CD14-positive monocyte (primary cell): ENCODE measurements at regions not wholly inside any gene's neighbourhood (a gene's known extent, or its start where the extent isn't known, plus 50 kb on each side); places are given as distances from the start of the nearest gene placed in this dataset.
A peak's percentile ranks its signal among the peaks of the same experiment; 100 is the strongest.

Source experiments
- DNase-seq, 3 donors: peaks; one replicate each; pipeline ENCODE4 v3.0.0-alpha.2; 2011 to 2022
- H2AFZ ChIP-seq: 2 replicates; pipeline ENCODE4 v1.6.0; 2012; ENCODE audit warnings: mild to moderate bottlenecking, low read depth, low read length, inconsistent platforms; ENCODE audit not compliant: insufficient read depth, poor library complexity, severe bottlenecking
- H3K27ac ChIP-seq, 2 donors: 1 replicate in 1 of 2; 2 replicates in 1 of 2; pipeline ENCODE4 v1.5.1; 2012 to 2013; ENCODE audit warnings: low read length in 2 of 2, control low read depth in 1 of 2, inconsistent platforms in 1 of 2, low read depth in 1 of 2, mild to moderate bottlenecking in 1 of 2
- H3K27me3 ChIP-seq, 2 donors: one replicate each; pipeline versions ENCODE4 v1.6.0 to v1.6.1; 2011 to 2013; ENCODE audit warnings: low read length in 2 of 2; ENCODE audit not compliant: control insufficient read depth in 2 of 2, insufficient read depth in 2 of 2
- H3K36me3 ChIP-seq, 2 donors: replicated peaks in 1 of 2; 1 replicate in 1 of 2; 2 replicates in 1 of 2; pipeline versions ENCODE4 v1.5.1 to v1.6.1; 2012 to 2013; ENCODE audit warnings: low read length in 2 of 2, control low read depth in 1 of 2, inconsistent platforms in 1 of 2, mild to moderate bottlenecking in 1 of 2; ENCODE audit not compliant: insufficient read depth in 2 of 2, control insufficient read depth in 1 of 2
- H3K4me1 ChIP-seq, 2 donors: 1 replicate in 1 of 2; 2 replicates in 1 of 2; pipeline versions ENCODE4 v1.5.1 to v1.6.1; 2012 to 2013; ENCODE audit warnings: low read length in 2 of 2, control low read depth in 1 of 2, inconsistent platforms in 1 of 2, mild to moderate bottlenecking in 1 of 2, moderate library complexity in 1 of 2; ENCODE audit not compliant: insufficient read depth in 2 of 2, control insufficient read depth in 1 of 2
- H3K4me2 ChIP-seq: replicated peaks from 2 replicates; pipeline ENCODE3; 2012; ENCODE audit warnings: low read length, moderate library complexity, mild to moderate bottlenecking; ENCODE audit not compliant: poor library complexity, severe bottlenecking; ENCODE audit errors: extremely low read depth
- H3K4me3 ChIP-seq, 3 experiments: fragments of 200-600 bp in 1 of 3; sonication (generic) in 1 of 3; replicated peaks in 1 of 3; 1 replicate in 2 of 3; 2 replicates in 1 of 3; pipeline ENCODE4 v1.5.1; 2011 to 2013; ENCODE audit warnings: low read length in 3 of 3, mild to moderate bottlenecking in 3 of 3, control low read depth in 2 of 3, low read depth in 2 of 3, inconsistent platforms in 1 of 3, moderate library complexity in 1 of 3
- H3K79me2 ChIP-seq: 2 replicates; pipeline ENCODE4 v1.6.0; 2012; ENCODE audit warnings: mild to moderate bottlenecking, control low read depth, inconsistent platforms, low read length, moderate library complexity; ENCODE audit not compliant: insufficient read depth
- H3K9ac ChIP-seq: 2 replicates; pipeline ENCODE4 v1.6.0; 2017; ENCODE audit warnings: low read length, mild to moderate bottlenecking; ENCODE audit not compliant: insufficient read depth, poor library complexity, severe bottlenecking
- H3K9me3 ChIP-seq, 2 donors: replicated peaks in 1 of 2; 1 replicate in 1 of 2; 2 replicates in 1 of 2; pipeline versions ENCODE4 v1.5.1 to v1.6.1; 2012 to 2013; ENCODE audit warnings: low read length in 2 of 2, control low read depth in 1 of 2; ENCODE audit not compliant: control insufficient read depth in 1 of 2, insufficient read depth in 1 of 2
- H4K20me1 ChIP-seq: 2 replicates; pipeline ENCODE4 v1.6.0; 2012; ENCODE audit warnings: mild to moderate bottlenecking, low read length, control low read depth, moderate library complexity; ENCODE audit not compliant: insufficient read depth
- H3K27ac Mint-ChIP-seq, 7 donors: one replicate each; pipeline ENCODE4 v1.8.0; 2020; ENCODE audit warnings: mild to moderate bottlenecking in 7 of 7, mixed read lengths in 7 of 7, moderate library complexity in 6 of 7, inconsistent platforms in 2 of 7
- H3K27me3 Mint-ChIP-seq, 3 donors: one replicate each; pipeline ENCODE4 v1.8.0; 2021 to 2022; ENCODE audit warnings: low read depth in 3 of 3, mild to moderate bottlenecking in 3 of 3, mixed read lengths in 3 of 3, moderate library complexity in 3 of 3, inconsistent platforms in 1 of 3
- H3K36me3 Mint-ChIP-seq, 2 donors: one replicate each; pipeline ENCODE4 v1.8.0; 2020; ENCODE audit warnings: mixed read lengths in 2 of 2, inconsistent platforms in 1 of 2, mild to moderate bottlenecking in 1 of 2
- H3K4me1 Mint-ChIP-seq: one replicate; pipeline ENCODE4 v1.8.0; 2020; ENCODE audit warnings: mild to moderate bottlenecking, mixed read lengths
- H3K4me3 Mint-ChIP-seq, 2 donors: one replicate each; pipeline ENCODE4 v1.8.0; 2020; ENCODE audit warnings: mild to moderate bottlenecking in 2 of 2, mixed read lengths in 2 of 2, moderate library complexity in 1 of 2
- H3K9me3 Mint-ChIP-seq, 7 donors: one replicate each; pipeline ENCODE4 v1.8.0; 2020 to 2022; ENCODE audit warnings: mixed read lengths in 7 of 7, mild to moderate bottlenecking in 6 of 7, moderate library complexity in 6 of 7, inconsistent platforms in 2 of 7
- WGBS: methylation state at CpG from one replicate; pipeline ENCODE4 v1.1.5; 2013; ENCODE audit warnings: missing lambda C conversion rate; ENCODE audit not compliant: insufficient coverage; 5-methylcytosine and 5-hydroxymethylcytosine counted together
- intact Hi-C, 2 donors: fragments of 100-400 bp; cut with micrococcal nuclease; formaldehyde crosslinking; loops; one replicate each; pipeline versions ENCODE4 v1.15.0 to v1.15.1; 2023
- TF ChIP-seq, protein P1 (sequence below): fragments of 200-600 bp; IDR thresholded peaks from one replicate; pipeline ENCODE4 v1.8.0; 2022; ENCODE audit warnings: antibody characterized with exemption, mild to moderate bottlenecking

GRCh38 chr2:16035747-16036745, 95.7 kb downstream of the MYCN start:
- H3K27ac Mint-ChIP-seq = peak overlapping the region in 1 of 7 donors; percentile 64

GRCh38 chr2:16034975-16035746, 94.8 kb downstream of the MYCN start:
- H3K4me3 Mint-ChIP-seq = no peak overlapping the region

More at GRCh38 chr2:16035747-16036745, 95.7 kb downstream of the MYCN start:
- no peaks in the 10 kb centered on the region for H3K27me3 ChIP-seq
- no peaks in the 10 kb centered on the region for H3K4me1 ChIP-seq
- no peaks in the 10 kb centered on the region for H3K36me3 ChIP-seq
- TF ChIP-seq, protein P1, sequence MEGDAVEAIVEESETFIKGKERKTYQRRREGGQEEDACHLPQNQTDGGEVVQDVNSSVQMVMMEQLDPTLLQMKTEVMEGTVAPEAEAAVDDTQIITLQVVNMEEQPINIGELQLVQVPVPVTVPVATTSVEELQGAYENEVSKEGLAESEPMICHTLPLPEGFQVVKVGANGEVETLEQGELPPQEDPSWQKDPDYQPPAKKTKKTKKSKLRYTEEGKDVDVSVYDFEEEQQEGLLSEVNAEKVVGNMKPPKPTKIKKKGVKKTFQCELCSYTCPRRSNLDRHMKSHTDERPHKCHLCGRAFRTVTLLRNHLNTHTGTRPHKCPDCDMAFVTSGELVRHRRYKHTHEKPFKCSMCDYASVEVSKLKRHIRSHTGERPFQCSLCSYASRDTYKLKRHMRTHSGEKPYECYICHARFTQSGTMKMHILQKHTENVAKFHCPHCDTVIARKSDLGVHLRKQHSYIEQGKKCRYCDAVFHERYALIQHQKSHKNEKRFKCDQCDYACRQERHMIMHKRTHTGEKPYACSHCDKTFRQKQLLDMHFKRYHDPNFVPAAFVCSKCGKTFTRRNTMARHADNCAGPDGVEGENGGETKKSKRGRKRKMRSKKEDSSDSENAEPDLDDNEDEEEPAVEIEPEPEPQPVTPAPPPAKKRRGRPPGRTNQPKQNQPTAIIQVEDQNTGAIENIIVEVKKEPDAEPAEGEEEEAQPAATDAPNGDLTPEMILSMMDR = no peak
- H4K20me1 ChIP-seq = no peaks in the 10 kb centered on the region
- H3K4me2 ChIP-seq = no peak overlapping the region
- peaks cover 2 to 5% (median 2%) of the 10 kb centered on the region in 3 donors for H3K27me3 Mint-ChIP-seq
- H3K27ac ChIP-seq = no peak overlapping the region
- H3K36me3 Mint-ChIP-seq = no peaks in the 10 kb centered on the region
- H3K9ac ChIP-seq = no peak overlapping the region
- peaks cover 0 to 2% (median 0%) of the 10 kb centered on the region in 7 donors for H3K9me3 Mint-ChIP-seq
- H3K4me1 Mint-ChIP-seq = peaks cover 2% of the 10 kb centered on the region
- no peaks in the 10 kb centered on the region for H3K79me2 ChIP-seq
- DNase-seq = no peak
- no peak overlapping the region for H3K4me3 ChIP-seq
- H3K9me3 ChIP-seq = no peaks in the 10 kb centered on the region
- WGBS = 94% methylated on average over 6 of the region's 11 CpGs
- intact Hi-C loops = no loop called here
- H2AFZ ChIP-seq = no peak overlapping the region
- H3K4me3 Mint-ChIP-seq = no peak overlapping the region

More at GRCh38 chr2:16034975-16035746, 94.8 kb downstream of the MYCN start:
- H4K20me1 ChIP-seq = no peaks in the 10 kb centered on the region
- H3K9me3 Mint-ChIP-seq = no peaks in the 10 kb centered on the region
- peaks cover 2 to 6% (median 5%) of the 10 kb centered on the region in 3 donors for H3K27me3 Mint-ChIP-seq
- H3K27ac ChIP-seq = no peak overlapping the region
- no peaks in the 10 kb centered on the region for H3K9me3 ChIP-seq
- H2AFZ ChIP-seq = no peak overlapping the region
- no peaks in the 10 kb centered on the region for H3K36me3 ChIP-seq
- H3K79me2 ChIP-seq = no peaks in the 10 kb centered on the region
- no peaks in the 10 kb centered on the region for H3K36me3 Mint-ChIP-seq
- peaks cover 2% of the 10 kb centered on the region for H3K4me1 Mint-ChIP-seq
- no peak overlapping the region for H3K4me2 ChIP-seq
- WGBS = 98% methylated on average over 7 of the region's 10 CpGs
- no peak for DNase-seq
- intact Hi-C loops = no loop called here
- no peaks in the 10 kb centered on the region for H3K4me1 ChIP-seq
- H3K4me3 ChIP-seq = no peak overlapping the region
- TF ChIP-seq, protein P1 = no peak
- no peak overlapping the region for H3K9ac ChIP-seq
- no peaks in the 10 kb centered on the region for H3K27me3 ChIP-seq
- peak overlapping the region in 1 of 7 donors; percentile 64 for H3K27ac Mint-ChIP-seq
